H1 (cell line): ENCODE measurements at regions not wholly inside any gene's neighbourhood (a gene's known extent, or its start where the extent isn't known, plus 50 kb on each side); places are given as distances from the start of the nearest gene placed in this dataset.

Experiments
- CTCF ChIA-PET: fragments of 300-600 bp; sonication (Branson Sonifier 250); formaldehyde crosslinking; loops from one replicate; lab custom pipeline; 2021; ENCODE audit not compliant: partially characterized antibody; lab: Charles Lee
- POLR2A ChIA-PET: fragments of 300-600 bp; sonication (Branson Sonifier 250); formaldehyde crosslinking; loops from one replicate; lab custom pipeline; 2021; ENCODE audit warnings: inconsistent platforms; ENCODE audit not compliant: partially characterized antibody; lab: Charles Lee
- DNase-seq, 2 experiments: peaks; one replicate each; pipeline versions ENCODE4 v3.0.0 to v3.0.0-alpha.2; 2010 to 2022; ENCODE audit warnings: low spot score in 2 of 2, low read depth in 1 of 2, mixed read lengths in 1 of 2
- FAIRE-seq: peaks from 2 replicates; lab custom pipeline; 2011; peaks lifted over from hg19 to GRCh38; lab: Jason Lieb, UNC
- H2AFZ ChIP-seq: 2 replicates; pipeline ENCODE4 v1.8.1; 2012; ENCODE audit warnings: low read length, inconsistent platforms
- H2AK5ac ChIP-seq: 2 replicates; pipeline ENCODE4 v1.6.1; 2013; ENCODE audit warnings: low read depth, low read length
- H2BK120ac ChIP-seq: replicated peaks from 2 replicates; pipeline ENCODE3; 2013; ENCODE audit warnings: low read depth, low read length, inconsistent platforms
- H2BK12ac ChIP-seq: 2 replicates; pipeline ENCODE4 v1.6.1; 2013; ENCODE audit warnings: low read depth, low read length
- H2BK15ac ChIP-seq: 2 replicates; pipeline ENCODE4 v1.6.1; 2013; ENCODE audit warnings: low read length
- H2BK20ac ChIP-seq: 2 replicates; pipeline ENCODE4 v1.6.1; 2013; ENCODE audit warnings: low read length
- H2BK5ac ChIP-seq: 2 replicates; pipeline ENCODE4 v1.6.1; 2013; ENCODE audit warnings: low read depth, low read length
- H3K14ac ChIP-seq: 2 replicates; pipeline ENCODE4 v1.6.1; 2013; ENCODE audit warnings: inconsistent platforms; ENCODE audit not compliant: insufficient read length
- H3K18ac ChIP-seq: 2 replicates; pipeline ENCODE4 v1.6.1; 2013; ENCODE audit warnings: low read length; ENCODE audit errors: extremely low read depth
- H3K23ac ChIP-seq: 2 replicates; pipeline ENCODE4 v1.6.1; 2013; ENCODE audit warnings: inconsistent platforms; ENCODE audit not compliant: insufficient read length
- H3K23me2 ChIP-seq: 2 replicates; pipeline ENCODE4 v1.6.1; 2013; ENCODE audit warnings: low read depth, low read length
- H3K27ac ChIP-seq: 2 replicates; pipeline ENCODE4 v1.6.1; 2011; ENCODE audit warnings: low read depth, low read length, inconsistent platforms
- H3K27me3 ChIP-seq, 4 experiments: replicated peaks in 1 of 4; 1 replicate in 1 of 4; 2 replicates in 3 of 4; pipeline versions ENCODE4 v1.6.1 to v1.8.1; 2011 to 2013; ENCODE audit warnings: low read length in 3 of 4, mild to moderate bottlenecking in 3 of 4, inconsistent platforms in 2 of 4, mixed read lengths in 2 of 4, moderate library complexity in 1 of 4; ENCODE audit not compliant: control insufficient read depth in 3 of 4, insufficient read depth in 3 of 4; ENCODE audit errors: extremely low read depth in 1 of 4
- H3K36me3 ChIP-seq, 4 experiments: 2 replicates each; pipeline versions ENCODE4 v1.6.1 to v1.8.1; 2011 to 2013; ENCODE audit warnings: mild to moderate bottlenecking in 4 of 4, low read length in 3 of 4, moderate library complexity in 2 of 4, control low read depth in 1 of 4, inconsistent platforms in 1 of 4; ENCODE audit not compliant: insufficient read depth in 4 of 4, control insufficient read depth in 2 of 4
- H3K4ac ChIP-seq: replicated peaks from 2 replicates; pipeline ENCODE3; 2013; ENCODE audit warnings: low read length, low read depth, mixed read lengths, inconsistent platforms; ENCODE audit not compliant: insufficient read length
- H3K4me1 ChIP-seq, 4 experiments: replicated peaks in 1 of 4; 1 replicate in 1 of 4; 2 replicates in 3 of 4; pipeline versions ENCODE4 v1.6.1 to v1.8.1; 2011 to 2013; ENCODE audit warnings: low read length in 3 of 4, inconsistent platforms in 2 of 4, mixed read lengths in 1 of 4; ENCODE audit not compliant: insufficient read depth in 4 of 4, control insufficient read depth in 3 of 4
- H3K4me2 ChIP-seq, 2 experiments: 2 replicates each; pipeline versions ENCODE4 v1.6.1 to v1.8.1; 2011 to 2013; ENCODE audit warnings: low read depth in 2 of 2, low read length in 2 of 2, control low read depth in 1 of 2, inconsistent platforms in 1 of 2, mild to moderate bottlenecking in 1 of 2; ENCODE audit not compliant: insufficient read depth in 1 of 2
- H3K4me3 ChIP-seq, 4 experiments: fragments of 200-600, 300-600 bp in 1 of 4; sonication (generic), shearing (Covaris generic), sonication (Bioruptor Twin) in 1 of 4; 2 replicates each; pipeline versions ENCODE4 v1.5.1 to v1.8.1; 2011 to 2016; ENCODE audit warnings: low read length in 4 of 4, low read depth in 3 of 4, control low read depth in 2 of 4, inconsistent platforms in 2 of 4, mild to moderate bottlenecking in 2 of 4, mixed read lengths in 1 of 4, moderate library complexity in 1 of 4; ENCODE audit not compliant: insufficient read depth in 2 of 4; ENCODE audit errors: extremely low read depth in 1 of 4
- H3K56ac ChIP-seq: replicated peaks from 2 replicates; pipeline ENCODE3; 2013; ENCODE audit warnings: low read depth, mild to moderate bottlenecking, mixed read lengths, low read length, inconsistent platforms; ENCODE audit not compliant: insufficient read length
- H3K79me1 ChIP-seq: 2 replicates; pipeline ENCODE4 v1.6.1; 2013; ENCODE audit warnings: low read depth, low read length, control low read depth
- H3K79me2 ChIP-seq, 2 experiments: 2 replicates each; pipeline versions ENCODE4 v1.6.1 to v1.8.1; 2012 to 2013; ENCODE audit warnings: low read length in 2 of 2, mild to moderate bottlenecking in 2 of 2, inconsistent platforms in 1 of 2; ENCODE audit not compliant: insufficient read depth in 2 of 2, control insufficient read depth in 1 of 2
- H3K9ac ChIP-seq, 4 experiments: replicated peaks in 1 of 4; 1 replicate in 1 of 4; 2 replicates in 3 of 4; pipeline versions ENCODE4 v1.6.1 to v1.8.1; 2011 to 2013; ENCODE audit warnings: low read depth in 3 of 4, low read length in 3 of 4, control low read depth in 2 of 4, mild to moderate bottlenecking in 2 of 4, moderate library complexity in 2 of 4, inconsistent platforms in 1 of 4; ENCODE audit errors: extremely low read depth in 1 of 4
- H3K9me3 ChIP-seq, 2 experiments: 2 replicates each; pipeline versions ENCODE4 v1.6.1 to v1.8.1; 2012 to 2013; ENCODE audit warnings: mild to moderate bottlenecking in 2 of 2, moderate library complexity in 2 of 2, control low read depth in 1 of 2, inconsistent platforms in 1 of 2, low read depth in 1 of 2, low read length in 1 of 2, mixed read lengths in 1 of 2; ENCODE audit not compliant: insufficient read depth in 2 of 2
- H4K20me1 ChIP-seq, 2 experiments: replicated peaks in 1 of 2; 2 replicates each; pipeline versions ENCODE3 to v1.8.1; 2011 to 2013; ENCODE audit warnings: inconsistent platforms in 2 of 2, low read length in 2 of 2, mild to moderate bottlenecking in 1 of 2; ENCODE audit not compliant: insufficient read depth in 2 of 2, control insufficient read depth in 1 of 2
- H4K5ac ChIP-seq: 2 replicates; pipeline ENCODE4 v1.6.1; 2013; ENCODE audit warnings: low read length, low read depth, mixed read lengths, inconsistent platforms; ENCODE audit not compliant: insufficient read length
- H4K8ac ChIP-seq: 2 replicates; pipeline ENCODE4 v1.8.0; 2013; ENCODE audit warnings: mild to moderate bottlenecking, moderate library complexity, low read length, inconsistent platforms; ENCODE audit not compliant: insufficient read depth; ENCODE audit errors: extremely low read depth
- H4K91ac ChIP-seq: replicated peaks from 2 replicates; pipeline ENCODE3; 2013; ENCODE audit warnings: low read length, mixed read lengths, inconsistent platforms; ENCODE audit not compliant: insufficient read length
- JUN ChIP-seq: IDR thresholded peaks from 2 replicates; pipeline ENCODE4 v1.6.1; 2011; ENCODE audit warnings: low read depth, mild to moderate bottlenecking, improper control_type of control experiment, low read length
- NRF1 ChIP-seq: IDR thresholded peaks from 2 replicates; pipeline ENCODE4 v1.6.1; 2011; ENCODE audit warnings: mild to moderate bottlenecking, low read depth, low read length, improper control_type of control experiment
- WGBS, 2 experiments: shearing (Covaris generic) in 1 of 2; methylation state at CpG; one replicate each; pipeline versions ENCODE4 v1.1.6 to v1.1.7; 2013 to 2015; ENCODE audit warnings: low lambda C conversion rate in 2 of 2, mixed read lengths in 2 of 2, inconsistent platforms in 1 of 2, low coverage in 1 of 2, missing lambda C conversion rate in 1 of 2; ENCODE audit not compliant: insufficient replicate concordance in 2 of 2, insufficient coverage in 1 of 2, insufficient read length in 1 of 2; ENCODE audit errors: extremely low coverage in 1 of 2, missing lambda C conversion rate in 1 of 2; 5-methylcytosine and 5-hydroxymethylcytosine counted together

DNA sequence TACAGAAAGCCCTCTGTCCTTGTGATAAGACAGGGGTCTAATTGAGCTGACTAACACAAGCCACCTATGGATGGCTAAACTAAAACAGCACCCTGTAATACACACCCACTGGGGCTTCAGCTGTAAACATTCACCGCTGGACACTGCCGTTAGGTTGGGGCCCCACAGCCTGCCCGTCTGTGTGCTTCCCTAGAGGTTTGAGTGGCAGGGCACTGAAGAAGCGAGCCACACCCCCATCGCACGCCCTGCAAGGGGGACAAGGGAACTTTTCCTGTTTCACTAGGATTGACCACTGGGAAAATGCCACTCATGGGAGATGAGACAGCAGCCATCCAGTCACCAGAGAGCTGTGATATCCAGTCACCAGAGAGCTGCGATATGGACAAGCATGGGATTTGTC, 335.7 kb upstream of the CFAP20DC start:
- Histone ChIP-seq H3K18ac (no peak overlapping the region), H3K4me2 (no peak overlapping the region), H2BK5ac (no peak overlapping the region), H2BK12ac (no peak overlapping the region), H3K4me3 (no peak overlapping the region), H3K27ac (no peak overlapping the region), H3K23ac (no peak overlapping the region), H3K14ac (no peak overlapping the region), H2BK20ac (no peak overlapping the region), H4K20me1 (no peaks in the 10 kb centered on the region), H3K79me1 (no peaks in the 10 kb centered on the region), H3K79me2 (no peaks in the 10 kb centered on the region), H3K9ac (no peak overlapping the region), H3K9me3 (no peaks in the 10 kb centered on the region), H3K23me2 (no peaks in the 10 kb centered on the region), H3K36me3 (no peaks in the 10 kb centered on the region), H2BK15ac (no peak overlapping the region), H2BK120ac (no peak overlapping the region), H4K91ac (no peak overlapping the region), H4K5ac (no peak overlapping the region), H3K4me1 (no peaks in the 10 kb centered on the region), H3K4ac (no peak overlapping the region), H3K27me3 (no peaks in the 10 kb centered on the region), H2AK5ac (no peak overlapping the region), H4K8ac (no peak overlapping the region), H3K56ac (no peak overlapping the region), H2AFZ (no peak overlapping the region)
- TF ChIP-seq JUN (no peak), NRF1 (no peak)
- FAIRE-seq (no peak), DNase-seq (no peak)
- 81% methylated on average over 7 of the region's 7 CpGs; no CpG with 5 or more reads in 1 of the 2 experiments for WGBS, 2 experiments
- ChIA-PET CTCF (no interaction called here), POLR2A (interaction anchor here (0.6 kb wide), 1 partner anchor 1914 kb away, joined by 3 read pairs; no protein-coding TSS in a partner anchor)
